ENCODE measurements at regions not wholly inside any gene's neighbourhood (a gene's known extent, or its start where the extent isn't known, plus 50 kb on each side); places are given as distances from the start of the nearest gene placed in this dataset.

GRCh38 chr10:121662531-121662930 is 64.3 kb upstream of the FGFR2 start:
- Histone ChIP-seq H2BK15ac (ENCODE audit: low read depth, poor library complexity, severe bottlenecking) (no peak overlapping the region), H3K23ac (ENCODE audit: low read length in 2 of 2) (no peak overlapping the region), H3K79me1 (replicated peaks; ENCODE audit: low read length, poor library complexity, severe bottlenecking) (no peaks in the 10 kb centered on the region), H4K8ac (ENCODE audit: low read length) (no peak overlapping the region), H3K9ac (ENCODE audit: low read length) (no peak overlapping the region), H3K14ac (ENCODE audit: low read length in 2 of 2) (no peak overlapping the region), H3K36me3 (ENCODE audit: control insufficient read depth in 1 of 2, insufficient read depth in 2 of 2, low read depth in 1 of 2, low read length in 2 of 2) (no peaks in the 10 kb centered on the region), H2BK5ac (ENCODE audit: low read depth, low read length, poor library complexity, severe bottlenecking) (no peak overlapping the region), H2BK12ac (ENCODE audit: low read length in 2 of 2) (no peak overlapping the region), H3K27me3 (ENCODE audit: control insufficient read depth in 1 of 2, insufficient read depth in 1 of 2, low read length in 2 of 2) (no peaks in the 10 kb centered on the region), H3K4ac (ENCODE audit: low read depth in 1 of 2, low read length in 2 of 2) (no peak overlapping the region), H3K9me3 (ENCODE audit: control insufficient read depth, low read length) (no peaks in the 10 kb centered on the region), H4K91ac (ENCODE audit: low read length) (no peak overlapping the region), H2AFZ (ENCODE audit: low read depth, low read length) (no peak overlapping the region), H3K18ac (ENCODE audit: low read depth in 1 of 2, low read length in 2 of 2) (no peak overlapping the region), H3K27ac (ENCODE audit: low read length, poor library complexity, severe bottlenecking) (no peak overlapping the region), H2AK5ac (ENCODE audit: low read length, severe bottlenecking) (no peak overlapping the region), H3K4me1 (ENCODE audit: control insufficient read depth, insufficient read depth, low read depth, low read length) (no peaks in the 10 kb centered on the region), H3K4me2 (ENCODE audit: low read length, poor library complexity, severe bottlenecking) (no peak overlapping the region), H3K4me3 (ENCODE audit: insufficient read depth in 1 of 2, low read depth in 1 of 2, low read length in 2 of 2) (no peak overlapping the region), H2BK120ac (ENCODE audit: low read depth, low read length) (no peak overlapping the region)
- 82% methylated on average over 13 of the region's 13 CpGs for WGBS
- DNase-seq, result no peak

- Histone ChIP-seq H3K4me1 (ENCODE audit: control insufficient read depth, insufficient read depth, low read depth, low read length) (no peaks in the 10 kb centered on the region), H3K36me3 (ENCODE audit: control insufficient read depth in 1 of 2, insufficient read depth in 2 of 2, low read depth in 1 of 2, low read length in 2 of 2) (no peaks in the 10 kb centered on the region), H3K9ac (ENCODE audit: low read length) (no peak overlapping the region), H3K9me3 (ENCODE audit: control insufficient read depth, low read length) (no peaks in the 10 kb centered on the region), H2BK15ac (ENCODE audit: low read depth, poor library complexity, severe bottlenecking) (no peak overlapping the region), H2BK120ac (ENCODE audit: low read depth, low read length) (no peak overlapping the region), H2BK5ac (ENCODE audit: low read depth, low read length, poor library complexity, severe bottlenecking) (no peak overlapping the region), H3K27ac (ENCODE audit: low read length, poor library complexity, severe bottlenecking) (no peak overlapping the region), H3K23ac (ENCODE audit: low read length in 2 of 2) (no peak overlapping the region), H3K18ac (ENCODE audit: low read depth in 1 of 2, low read length in 2 of 2) (no peak overlapping the region), H4K8ac (ENCODE audit: low read length) (no peak overlapping the region), H3K27me3 (ENCODE audit: control insufficient read depth in 1 of 2, insufficient read depth in 1 of 2, low read length in 2 of 2) (no peaks in the 10 kb centered on the region), H2AK5ac (ENCODE audit: low read length, severe bottlenecking) (no peak overlapping the region), H2AFZ (ENCODE audit: low read depth, low read length) (no peak overlapping the region), H3K4me2 (ENCODE audit: low read length, poor library complexity, severe bottlenecking) (no peak overlapping the region), H3K79me1 (replicated peaks; ENCODE audit: low read length, poor library complexity, severe bottlenecking) (no peaks in the 10 kb centered on the region), H3K4ac (ENCODE audit: low read depth in 1 of 2, low read length in 2 of 2) (no peak overlapping the region), H3K4me3 (ENCODE audit: insufficient read depth in 1 of 2, low read depth in 1 of 2, low read length in 2 of 2) (no peak overlapping the region), H3K14ac (ENCODE audit: low read length in 2 of 2) (no peak overlapping the region), H4K91ac (ENCODE audit: low read length) (no peak overlapping the region), H2BK12ac (ENCODE audit: low read length in 2 of 2) (no peak overlapping the region)
- DNase-seq, result no peak
- 88% methylated on average over 14 of the region's 14 CpGs for WGBS
Measured at GRCh38 chr10:121661451-121661851, 63.2 kb upstream of the FGFR2 start.

- Histone ChIP-seq H2AK5ac (ENCODE audit: low read length, severe bottlenecking) (no peak overlapping the region), H3K9me3 (ENCODE audit: control insufficient read depth, low read length) (no peaks in the 10 kb centered on the region), H2BK120ac (ENCODE audit: low read depth, low read length) (no peak overlapping the region), H3K4me1 (ENCODE audit: control insufficient read depth, insufficient read depth, low read depth, low read length) (no peaks in the 10 kb centered on the region), H3K27me3 (ENCODE audit: control insufficient read depth in 1 of 2, insufficient read depth in 1 of 2, low read length in 2 of 2) (no peaks in the 10 kb centered on the region), H3K36me3 (ENCODE audit: control insufficient read depth in 1 of 2, insufficient read depth in 2 of 2, low read depth in 1 of 2, low read length in 2 of 2) (no peaks in the 10 kb centered on the region), H3K27ac (ENCODE audit: low read length, poor library complexity, severe bottlenecking) (no peak overlapping the region), H3K4ac (ENCODE audit: low read depth in 1 of 2, low read length in 2 of 2) (no peak overlapping the region), H3K9ac (ENCODE audit: low read length) (no peak overlapping the region), H3K79me1 (replicated peaks; ENCODE audit: low read length, poor library complexity, severe bottlenecking) (no peaks in the 10 kb centered on the region), H3K18ac (ENCODE audit: low read depth in 1 of 2, low read length in 2 of 2) (no peak overlapping the region), H2BK15ac (ENCODE audit: low read depth, poor library complexity, severe bottlenecking) (no peak overlapping the region), H4K8ac (ENCODE audit: low read length) (no peak overlapping the region), H2BK12ac (ENCODE audit: low read length in 2 of 2) (no peak overlapping the region), H3K4me3 (ENCODE audit: insufficient read depth in 1 of 2, low read depth in 1 of 2, low read length in 2 of 2) (no peak overlapping the region), H4K91ac (ENCODE audit: low read length) (no peak overlapping the region), H2BK5ac (ENCODE audit: low read depth, low read length, poor library complexity, severe bottlenecking) (no peak overlapping the region), H2AFZ (ENCODE audit: low read depth, low read length) (no peak overlapping the region), H3K23ac (ENCODE audit: low read length in 2 of 2) (no peak overlapping the region), H3K4me2 (ENCODE audit: low read length, poor library complexity, severe bottlenecking) (no peak overlapping the region), H3K14ac (ENCODE audit: low read length in 2 of 2) (no peak overlapping the region)
- 80% methylated on average over 10 of the region's 10 CpGs for WGBS
- no peak for DNase-seq
Measured at GRCh38 chr10:121659236-121659635, 61.0 kb upstream of the FGFR2 start.

GRCh38 chr10:121658611-121659010 is 60.4 kb upstream of the FGFR2 start:
- Histone ChIP-seq H3K27ac (ENCODE audit: low read length, poor library complexity, severe bottlenecking) (no peak overlapping the region), H2AFZ (ENCODE audit: low read depth, low read length) (no peak overlapping the region), H3K4me1 (ENCODE audit: control insufficient read depth, insufficient read depth, low read depth, low read length) (no peaks in the 10 kb centered on the region), H3K14ac (ENCODE audit: low read length in 2 of 2) (no peak overlapping the region), H3K4me2 (ENCODE audit: low read length, poor library complexity, severe bottlenecking) (no peak overlapping the region), H2BK120ac (ENCODE audit: low read depth, low read length) (no peak overlapping the region), H3K9ac (ENCODE audit: low read length) (no peak overlapping the region), H2AK5ac (ENCODE audit: low read length, severe bottlenecking) (no peak overlapping the region), H2BK12ac (ENCODE audit: low read length in 2 of 2) (no peak overlapping the region), H4K8ac (ENCODE audit: low read length) (no peak overlapping the region), H3K36me3 (ENCODE audit: control insufficient read depth in 1 of 2, insufficient read depth in 2 of 2, low read depth in 1 of 2, low read length in 2 of 2) (no peaks in the 10 kb centered on the region), H3K27me3 (ENCODE audit: control insufficient read depth in 1 of 2, insufficient read depth in 1 of 2, low read length in 2 of 2) (no peaks in the 10 kb centered on the region), H3K4me3 (ENCODE audit: insufficient read depth in 1 of 2, low read depth in 1 of 2, low read length in 2 of 2) (no peak overlapping the region), H2BK15ac (ENCODE audit: low read depth, poor library complexity, severe bottlenecking) (no peak overlapping the region), H3K23ac (ENCODE audit: low read length in 2 of 2) (no peak overlapping the region), H3K9me3 (ENCODE audit: control insufficient read depth, low read length) (no peaks in the 10 kb centered on the region), H4K91ac (ENCODE audit: low read length) (no peak overlapping the region), H3K18ac (ENCODE audit: low read depth in 1 of 2, low read length in 2 of 2) (no peak overlapping the region), H2BK5ac (ENCODE audit: low read depth, low read length, poor library complexity, severe bottlenecking) (no peak overlapping the region), H3K79me1 (replicated peaks; ENCODE audit: low read length, poor library complexity, severe bottlenecking) (no peaks in the 10 kb centered on the region), H3K4ac (ENCODE audit: low read depth in 1 of 2, low read length in 2 of 2) (no peak overlapping the region)
- WGBS, result no CpG with 5 or more reads among the region's 3 CpGs
- no peak for DNase-seq
